ENCODE measurements at regions not wholly inside any gene's neighbourhood (a gene's known extent, or its start where the extent isn't known, plus 50 kb on each side); places are given as distances from the start of the nearest gene placed in this dataset.

- no peak for DNase-seq
Measured at GRCh38 chr11:95508219-95508890, 277.4 kb upstream of the SESN3 start.

- no peak for DNase-seq
Measured at GRCh38 chr11:95507794-95508193, 276.8 kb upstream of the SESN3 start.

DNA sequence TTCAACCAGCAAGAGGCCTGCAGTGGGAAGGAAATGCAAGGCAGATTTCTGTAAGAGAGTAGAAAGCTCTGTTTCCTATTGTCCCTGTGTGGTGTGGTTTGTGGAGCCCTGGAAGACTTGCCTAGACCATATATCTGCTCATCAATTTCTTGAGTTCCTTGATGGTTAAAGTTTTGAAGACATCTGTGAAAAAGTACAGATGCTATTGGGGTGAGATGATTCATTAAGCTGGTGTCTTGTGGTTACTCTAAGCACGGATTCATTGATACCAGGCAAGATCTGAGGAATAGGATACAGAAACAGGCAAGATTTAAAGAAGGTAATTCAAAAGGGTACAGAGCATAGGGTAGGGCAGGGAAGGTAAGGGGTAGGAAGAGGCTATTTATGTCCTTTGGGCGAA, 275.8 kb upstream of the SESN3 start:
- DNase-seq, result no peak

GRCh38 chr11:95505927-95506426, 275.0 kb upstream of the SESN3 start:
- DNase-seq, result no peak

GRCh38 chr11:95503047-95503446, 272.0 kb upstream of the SESN3 start:
- DNase-seq, result no peak

DNA sequence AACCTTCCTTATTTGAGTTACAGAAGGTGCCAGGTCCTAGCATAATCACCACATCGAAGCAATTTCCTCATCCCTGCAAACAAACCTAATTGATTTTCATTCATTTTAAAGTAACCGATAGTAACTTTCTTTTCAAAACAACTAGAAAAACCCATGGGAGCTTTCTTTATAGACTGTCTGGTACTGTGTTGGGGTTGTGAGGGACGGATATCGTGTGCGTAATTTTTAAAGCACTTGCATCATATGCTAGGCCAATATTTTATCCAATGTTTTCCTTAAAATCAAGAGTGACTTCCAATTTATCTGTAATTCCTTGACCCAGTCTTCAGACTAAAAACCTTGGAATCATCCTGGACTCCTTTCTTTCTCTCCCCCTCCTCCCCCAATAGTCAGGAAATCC, 271.5 kb upstream of the SESN3 start:
- DNase-seq, result no peak

DNA sequence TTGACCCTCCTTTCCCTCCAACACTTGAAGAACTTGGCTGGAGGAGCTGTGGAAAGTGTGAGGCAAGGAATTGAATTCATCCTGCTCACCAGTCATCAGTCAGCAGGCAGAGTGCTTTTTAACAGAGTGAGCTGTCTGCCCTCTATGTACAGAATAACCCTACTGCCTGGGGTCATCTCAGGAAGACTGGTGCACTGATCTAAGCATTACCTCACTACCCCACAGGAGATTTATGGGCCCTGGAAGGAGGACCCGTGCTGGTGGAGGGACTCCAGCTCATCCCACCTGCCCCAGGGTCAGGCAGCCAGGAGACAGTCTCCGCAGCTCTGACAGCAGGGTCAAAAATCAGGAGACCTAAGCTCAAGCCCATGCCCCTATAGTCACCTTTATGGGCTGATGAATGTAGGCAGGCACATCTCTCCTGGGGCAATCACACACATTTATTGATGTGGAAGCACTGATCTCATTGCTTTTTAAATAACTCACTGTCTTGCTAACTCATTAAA, 270.8 kb upstream of the SESN3 start:
- DNase-seq, result no peak

GRCh38 chr11:95500466-95500865, 269.5 kb upstream of the SESN3 start:
- DNase-seq, result no peak

DNA sequence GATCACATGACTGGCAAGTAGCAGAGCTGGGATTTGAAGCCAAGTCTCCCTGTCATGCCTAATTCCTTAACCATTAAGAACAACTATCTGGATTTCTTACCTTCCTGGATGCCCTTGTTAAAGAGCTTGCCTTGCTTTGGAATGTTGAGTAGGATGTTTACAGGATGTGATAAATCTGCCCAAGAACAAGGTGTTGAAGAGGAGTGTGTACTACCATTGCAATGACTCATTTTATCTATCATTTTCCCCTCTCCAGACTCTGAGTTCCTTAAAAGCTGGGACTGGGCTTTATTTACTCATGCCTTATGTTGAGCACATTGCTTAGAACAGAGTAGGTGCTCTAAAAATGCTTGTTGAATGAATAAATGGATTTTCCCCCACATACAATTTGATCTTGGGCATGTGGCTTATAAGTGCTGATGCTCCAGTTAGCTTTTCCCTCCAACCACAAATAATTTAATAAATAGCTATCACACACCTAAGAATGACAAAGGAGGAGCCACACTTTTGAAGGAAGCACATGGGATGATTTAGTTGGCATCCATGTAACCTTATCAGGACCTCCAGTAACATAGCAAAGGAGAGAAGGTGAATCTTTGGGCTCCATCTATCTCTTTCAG, 268.6 kb upstream of the SESN3 start:
- DNase-seq, result no peak

DNA sequence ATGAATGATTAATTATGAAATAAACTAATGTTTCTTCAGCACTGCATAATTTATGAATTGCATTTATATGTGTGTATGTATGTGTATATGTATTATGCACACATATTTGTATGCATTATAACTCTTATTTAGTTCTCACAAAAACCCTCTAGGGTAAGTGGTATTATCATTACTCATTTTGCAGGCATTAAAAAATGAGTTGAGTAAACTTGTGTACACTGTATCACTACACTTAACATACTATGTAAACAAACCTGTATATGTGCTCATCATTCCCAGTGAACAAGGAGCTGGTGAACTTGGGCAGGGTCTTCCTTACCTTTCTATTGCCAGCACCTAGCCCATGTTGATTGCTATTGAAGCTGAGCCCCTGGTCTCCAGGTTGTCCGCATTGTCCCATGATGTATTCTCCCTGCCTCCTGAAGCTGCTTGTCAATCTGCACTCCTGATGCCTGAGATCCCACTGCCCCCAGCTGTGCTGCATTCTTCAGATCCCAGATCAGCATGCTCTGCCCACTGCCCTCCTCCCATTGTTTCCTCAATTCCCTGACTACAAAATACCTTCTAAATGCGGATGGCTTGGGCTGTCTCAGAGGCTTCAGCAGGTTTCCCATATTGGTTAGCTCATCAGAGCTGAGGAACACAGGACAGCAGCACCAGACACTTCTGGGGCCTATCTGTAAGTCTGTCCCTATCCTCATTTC, 267.9 kb upstream of the SESN3 start:
- no peak for DNase-seq

- no peak for DNase-seq
Measured at GRCh38 chr11:95496901-95497300, 265.9 kb upstream of the SESN3 start.

- DNase-seq, result no peak
Measured at GRCh38 chr11:95495706-95496105, 264.7 kb upstream of the SESN3 start.

DNA sequence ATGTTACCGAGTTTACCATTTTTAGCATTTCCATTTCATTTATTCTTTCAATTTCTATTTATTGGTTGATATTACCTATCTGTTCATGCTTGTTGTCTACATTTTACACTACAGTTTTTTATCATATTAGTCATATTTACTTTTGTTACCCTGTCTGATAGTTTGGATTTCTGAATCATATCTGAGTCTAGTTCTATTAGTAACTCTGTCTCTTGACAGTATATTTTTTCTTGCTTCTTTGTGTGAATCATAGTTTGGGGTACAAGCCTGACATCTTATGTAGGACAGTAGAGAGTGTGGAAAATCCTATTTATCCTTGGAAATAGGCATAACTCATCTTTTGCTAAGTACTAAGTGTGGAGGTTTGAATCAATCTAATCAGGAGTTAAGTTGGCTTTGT, 263.9 kb upstream of the SESN3 start:
- no peak for DNase-seq

DNA sequence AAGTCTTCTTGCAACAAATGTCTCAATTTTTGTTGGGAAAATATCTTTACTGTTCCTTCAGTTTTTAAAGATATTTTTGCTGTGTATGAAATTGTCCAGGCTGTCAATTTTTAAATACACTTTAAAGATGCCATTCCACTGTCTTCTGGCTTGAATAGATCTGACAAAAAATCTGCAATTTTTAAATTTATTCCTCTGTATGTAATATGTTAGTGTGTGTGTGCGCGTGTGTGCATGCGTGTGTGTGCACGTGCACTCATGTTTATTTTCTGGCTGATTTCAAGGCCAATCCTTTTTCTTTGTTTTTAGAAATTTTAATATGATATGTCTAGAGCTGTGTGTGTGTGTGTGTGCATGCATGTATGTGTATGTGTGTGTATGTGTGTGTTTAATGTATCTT, 263.2 kb upstream of the SESN3 start:
- no peak for DNase-seq

DNA sequence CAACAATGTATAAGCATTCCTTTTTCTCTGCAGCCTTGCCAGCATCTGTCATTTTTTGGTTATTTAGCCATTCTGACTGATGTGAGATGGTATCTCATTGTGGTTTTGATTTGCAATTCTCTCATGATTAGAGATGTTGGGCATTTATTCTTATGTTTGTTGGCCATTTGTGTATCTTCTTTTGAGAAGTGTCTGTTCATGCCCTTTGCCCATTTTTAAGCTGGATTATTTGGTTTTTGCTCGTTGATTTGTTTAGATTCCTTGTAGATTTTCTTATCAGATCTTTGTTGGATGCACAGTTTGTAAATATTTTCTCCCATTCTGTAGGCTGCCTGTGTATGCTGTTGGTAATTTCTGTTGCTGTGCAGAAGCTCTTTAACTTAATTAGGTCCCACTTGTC, 259.6 kb upstream of the SESN3 start:
- DNase-seq, result no peak

DNA sequence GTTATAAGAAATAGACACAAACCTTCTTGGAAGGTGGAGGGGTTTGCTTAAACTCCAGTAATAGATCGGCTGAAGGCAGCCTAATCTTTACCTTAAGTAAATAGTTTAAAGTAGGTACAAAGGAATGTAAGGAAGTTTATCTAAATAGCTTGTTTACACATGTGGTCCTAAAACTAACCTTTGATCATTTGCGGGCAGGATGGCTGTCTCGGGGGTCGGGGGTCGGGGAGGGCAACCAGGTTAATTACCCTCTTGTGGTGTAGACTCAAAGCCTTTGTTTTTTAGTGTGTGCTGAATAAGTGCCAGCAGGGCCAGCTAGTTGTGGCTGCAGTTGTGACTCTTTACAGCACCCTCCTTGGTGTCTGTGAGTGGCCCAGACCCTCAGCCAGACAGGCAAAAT, 256.9 kb upstream of the SESN3 start:
- DNase-seq, result no peak

- no peak for DNase-seq
Measured at GRCh38 chr11:95487391-95487790, 256.4 kb upstream of the SESN3 start.

- no peak for DNase-seq
Measured at GRCh38 chr11:95486979-95487378, 256.0 kb upstream of the SESN3 start.

- peak; percentile 20 for DNase-seq
Measured at GRCh38 chr11:95486466-95486865, 255.5 kb upstream of the SESN3 start.

DNA sequence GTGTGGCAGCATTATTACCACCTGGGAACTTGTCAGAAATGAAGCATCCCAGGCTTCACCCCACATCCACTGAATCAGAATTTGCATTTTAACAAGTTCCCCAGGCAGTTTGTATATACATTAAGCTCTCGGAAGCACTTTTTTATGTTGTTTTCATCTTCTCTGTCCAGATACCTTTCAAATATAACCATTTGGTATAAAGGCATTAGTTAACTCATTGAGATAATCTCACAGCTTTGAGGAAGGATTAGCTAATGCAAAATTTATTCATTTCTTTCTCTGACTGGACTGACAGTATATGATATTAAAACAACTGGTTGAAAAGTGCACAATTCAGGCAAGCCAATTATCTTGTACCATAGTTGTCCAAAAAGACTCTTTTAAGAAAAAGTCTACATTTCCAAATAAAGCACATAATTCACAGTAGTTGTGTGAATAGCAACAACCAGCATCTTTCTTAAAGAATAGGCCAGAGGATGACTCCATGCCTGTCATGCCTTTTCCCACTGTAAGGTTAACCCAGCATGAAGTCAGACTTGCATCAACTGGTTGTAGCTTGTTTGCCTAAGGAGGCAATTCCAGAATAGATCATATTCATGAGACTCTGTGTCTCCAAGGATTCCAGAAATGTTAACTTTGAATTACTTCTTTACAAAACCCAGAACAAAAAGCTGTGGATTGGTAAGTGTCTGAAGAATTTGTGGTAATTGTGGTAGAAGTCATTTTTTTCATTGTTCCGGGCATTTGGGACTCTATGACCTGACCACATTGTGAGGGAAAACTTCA, 254.3 kb upstream of the SESN3 start:
- DNase-seq, result no peak

- DNase-seq, result no peak
Measured at GRCh38 chr11:95483339-95483738, 252.3 kb upstream of the SESN3 start.

DNA sequence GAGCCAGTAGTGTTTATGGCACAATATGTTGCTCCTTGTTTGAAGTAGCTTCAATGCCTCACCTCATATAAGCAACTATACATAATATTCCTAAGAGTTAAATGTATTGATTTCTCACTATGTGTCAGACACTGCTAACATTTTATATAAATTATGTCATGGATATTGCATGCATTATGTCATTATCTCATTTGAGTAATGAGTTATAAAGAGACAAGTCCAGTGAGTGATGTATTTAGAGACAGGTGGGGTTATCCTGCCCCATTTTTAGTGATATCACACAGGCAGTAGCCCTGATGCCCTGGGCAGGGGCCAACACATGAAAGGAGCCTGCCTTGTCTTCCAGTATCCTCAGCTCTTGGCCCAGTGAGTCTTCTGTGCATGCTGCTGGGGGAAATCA, 247.0 kb upstream of the SESN3 start:
- no peak for DNase-seq

DNA sequence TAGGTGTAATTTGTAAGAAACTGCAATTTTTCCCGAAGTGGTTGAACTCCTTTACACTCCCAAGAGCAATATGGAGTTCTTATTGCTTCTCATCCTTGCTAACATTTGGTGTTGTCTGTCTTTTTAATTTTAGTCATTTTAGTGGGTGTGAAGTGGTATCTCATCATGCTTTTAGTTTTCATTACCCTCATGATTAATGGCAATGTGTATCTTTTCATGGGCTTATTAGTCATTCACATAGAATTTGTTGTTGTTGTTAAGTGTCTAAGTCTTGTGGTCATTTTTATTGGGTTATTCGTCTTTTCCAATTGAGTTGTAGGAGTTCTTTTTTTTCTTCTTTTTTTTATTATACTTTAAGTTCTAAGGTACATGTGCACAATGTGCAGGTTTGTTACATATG, 238.3 kb upstream of the SESN3 start:
- no peak for DNase-seq
